ENCODE measurements at regions not wholly inside any gene's neighbourhood (a gene's known extent, or its start where the extent isn't known, plus 50 kb on each side); places are given as distances from the start of the nearest gene placed in this dataset.

GRCh38 chr6:91501930-91502329 lies 915.1 kb upstream of the MAP3K7 start:
- peaks cover 0 to 5% (median 0%) of the 10 kb centered on the region in 7 donors for H3K9me3 Mint-ChIP-seq
- no peak for TF ChIP-seq CTCF (IDR thresholded peaks at IDR 0.05)
- no peak overlapping the region for H3K9ac ChIP-seq (ENCODE audit: insufficient read depth, low read length, poor library complexity, severe bottlenecking)

GRCh38 chr6:91500689-91501303 lies 913.9 kb upstream of the MAP3K7 start:
- no peaks in the 10 kb centered on the region for H3K4me1 ChIP-seq (ENCODE audit: control insufficient read depth in 1 of 2, insufficient read depth in 2 of 2, low read length in 2 of 2)
- TF ChIP-seq CTCF (IDR thresholded peaks at IDR 0.05): no peak
- peaks cover 0 to 1% (median 0%) of the 10 kb centered on the region in 3 donors for H3K27me3 Mint-ChIP-seq (ENCODE audit: low read depth in 3 of 3)
- no peak overlapping the region for H3K4me2 ChIP-seq (replicated peaks; ENCODE audit: extremely low read depth, low read length, poor library complexity, severe bottlenecking)
- H3K36me3 Mint-ChIP-seq: no peaks in the 10 kb centered on the region
- H3K27ac Mint-ChIP-seq: no peak overlapping the region
- DNase-seq: no peak
- no peaks in the 10 kb centered on the region for H4K20me1 ChIP-seq (ENCODE audit: insufficient read depth, low read length)
- H3K36me3 ChIP-seq (replicated peaks in 1 of 2; ENCODE audit: control insufficient read depth in 1 of 2, insufficient read depth in 2 of 2, low read length in 2 of 2): no peaks in the 10 kb centered on the region
- no peaks in the 10 kb centered on the region for H3K79me2 ChIP-seq (ENCODE audit: insufficient read depth, low read length)
- no CpG with 5 or more reads among the region's 1 CpG for WGBS (ENCODE audit: insufficient coverage)
- no peak overlapping the region for H3K9ac ChIP-seq (ENCODE audit: insufficient read depth, low read length, poor library complexity, severe bottlenecking)
- intact Hi-C loops (cut with micrococcal nuclease): no loop called here
- H3K4me3 ChIP-seq (replicated peaks in 1 of 3; ENCODE audit: low read depth in 2 of 3, low read length in 3 of 3): no peak overlapping the region
- no peak overlapping the region for H2AFZ ChIP-seq (ENCODE audit: insufficient read depth, low read depth, low read length, poor library complexity, severe bottlenecking)
- peaks cover 0 to 4% (median 0%) of the 10 kb centered on the region in 7 donors for H3K9me3 Mint-ChIP-seq
- no peaks in the 10 kb centered on the region for H3K27me3 ChIP-seq (ENCODE audit: control insufficient read depth in 2 of 2, insufficient read depth in 2 of 2, low read length in 2 of 2)
- H3K4me1 Mint-ChIP-seq: no peaks in the 10 kb centered on the region
- H3K27ac ChIP-seq (ENCODE audit: low read depth in 1 of 2, low read length in 2 of 2): no peak overlapping the region
- H3K4me3 Mint-ChIP-seq: no peak overlapping the region
- no peaks in the 10 kb centered on the region for H3K9me3 ChIP-seq (replicated peaks in 1 of 2; ENCODE audit: control insufficient read depth in 1 of 2, insufficient read depth in 1 of 2, low read length in 2 of 2)

More at GRCh38 chr6:91501930-91502329, 915.1 kb upstream of the MAP3K7 start:
- Histone ChIP-seq H3K27ac (ENCODE audit: low read depth in 1 of 2, low read length in 2 of 2) (no peak overlapping the region), H3K79me2 (ENCODE audit: insufficient read depth, low read length) (no peaks in the 10 kb centered on the region), H3K4me2 (replicated peaks; ENCODE audit: extremely low read depth, low read length, poor library complexity, severe bottlenecking) (no peak overlapping the region), H3K4me1 (ENCODE audit: control insufficient read depth in 1 of 2, insufficient read depth in 2 of 2, low read length in 2 of 2) (no peaks in the 10 kb centered on the region), H3K9me3 (replicated peaks in 1 of 2; ENCODE audit: control insufficient read depth in 1 of 2, insufficient read depth in 1 of 2, low read length in 2 of 2) (no peaks in the 10 kb centered on the region), H3K4me3 (replicated peaks in 1 of 3; ENCODE audit: low read depth in 2 of 3, low read length in 3 of 3) (no peak overlapping the region), H3K27me3 (ENCODE audit: control insufficient read depth in 2 of 2, insufficient read depth in 2 of 2, low read length in 2 of 2) (no peaks in the 10 kb centered on the region), H4K20me1 (ENCODE audit: insufficient read depth, low read length) (no peaks in the 10 kb centered on the region), H3K36me3 (replicated peaks in 1 of 2; ENCODE audit: control insufficient read depth in 1 of 2, insufficient read depth in 2 of 2, low read length in 2 of 2) (no peaks in the 10 kb centered on the region), H2AFZ (ENCODE audit: insufficient read depth, low read depth, low read length, poor library complexity, severe bottlenecking) (no peak overlapping the region)
- DNase-seq: no peak
- Mint-ChIP-seq H3K36me3 (no peaks in the 10 kb centered on the region), H3K27ac (no peak overlapping the region), H3K27me3 (ENCODE audit: low read depth in 3 of 3) (no peaks in the 10 kb centered on the region), H3K4me1 (no peaks in the 10 kb centered on the region), H3K4me3 (no peak overlapping the region)
- 100% methylated on average over 1 of the region's 4 CpGs for WGBS (ENCODE audit: insufficient coverage)
- intact Hi-C loops (cut with micrococcal nuclease): no loop called here
